NCI-H82 (cell line): ENCODE measurements at regions not wholly inside any gene's neighbourhood (a gene's known extent, or its start where the extent isn't known, plus 50 kb on each side); places are given as distances from the start of the nearest gene placed in this dataset.
A peak's percentile ranks its signal among the peaks of the same experiment; 100 is the strongest.

ENCODE experiments used
- DNase-seq: peaks from one replicate; lab custom pipeline; 2025; lab: John Stamatoyannopoulos, UW

DNA sequence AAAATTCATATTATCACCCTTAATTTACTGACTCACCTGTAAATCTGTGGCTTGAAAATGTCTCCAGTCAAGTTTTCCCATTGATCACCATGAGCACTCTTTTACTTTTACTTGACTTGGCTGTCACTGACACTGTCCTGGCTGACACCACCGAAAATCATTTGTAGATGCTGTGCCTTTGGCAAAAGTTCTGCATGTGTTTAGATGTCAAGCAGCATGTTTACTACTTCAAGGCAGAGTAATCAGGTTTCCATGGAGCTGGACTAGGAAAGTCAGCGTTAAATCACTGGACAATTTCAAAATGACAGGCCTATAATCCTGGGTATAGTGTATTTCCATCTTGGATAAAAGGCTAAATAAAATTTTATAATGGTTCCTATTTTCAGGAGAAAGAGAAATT, 1530.6 kb upstream of the CDH6 start:
- no peak for DNase-seq

DNA sequence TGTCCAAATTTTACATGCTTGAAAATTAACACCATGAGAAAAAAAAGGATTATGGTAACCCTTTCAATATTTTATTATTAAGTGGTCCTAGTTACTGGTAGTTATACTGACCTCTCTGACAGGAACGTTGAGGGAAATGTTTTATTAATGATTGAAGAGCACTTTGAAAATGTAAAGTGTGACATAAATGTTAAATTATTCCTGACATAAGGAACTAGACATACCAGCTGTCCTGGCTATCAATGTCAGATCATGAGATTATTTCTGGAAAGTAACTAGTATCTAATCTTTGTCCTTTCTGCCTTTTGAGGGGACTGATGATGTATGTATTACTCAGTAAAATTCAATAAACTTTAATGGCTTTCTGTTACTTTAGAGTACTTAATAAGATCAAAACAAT, 1538.5 kb upstream of the CDH6 start:
- DNase-seq = no peak

DNA sequence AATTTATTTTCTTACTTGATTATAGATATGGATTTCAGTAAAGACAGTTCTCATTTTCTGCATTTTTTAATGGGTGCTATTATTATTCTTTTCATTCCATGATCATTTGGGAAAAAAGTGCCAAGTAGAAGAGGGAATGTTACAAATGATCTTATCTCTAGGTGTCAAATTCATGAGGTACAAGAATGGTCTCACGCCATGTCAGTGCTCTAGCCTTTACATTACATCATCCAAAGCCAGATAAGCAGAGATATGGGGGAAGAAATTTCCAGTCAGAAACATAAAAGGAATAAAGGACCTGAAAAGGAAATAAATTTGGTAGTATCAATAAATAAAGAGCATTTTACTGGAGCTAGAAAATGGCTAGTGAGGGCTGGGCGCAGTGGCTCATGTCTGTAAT, 1544.2 kb upstream of the CDH6 start:
- DNase-seq = no peak

GRCh38 chr5:29642601-29643000, 1550.9 kb upstream of the CDH6 start:
- DNase-seq = no peak

GRCh38 chr5:29614206-29614605, 1579.3 kb upstream of the CDH6 start:
- no peak for DNase-seq

- no peak for DNase-seq
Observed at GRCh38 chr5:29588236-29588635, 1605.2 kb upstream of the CDH6 start.

DNA sequence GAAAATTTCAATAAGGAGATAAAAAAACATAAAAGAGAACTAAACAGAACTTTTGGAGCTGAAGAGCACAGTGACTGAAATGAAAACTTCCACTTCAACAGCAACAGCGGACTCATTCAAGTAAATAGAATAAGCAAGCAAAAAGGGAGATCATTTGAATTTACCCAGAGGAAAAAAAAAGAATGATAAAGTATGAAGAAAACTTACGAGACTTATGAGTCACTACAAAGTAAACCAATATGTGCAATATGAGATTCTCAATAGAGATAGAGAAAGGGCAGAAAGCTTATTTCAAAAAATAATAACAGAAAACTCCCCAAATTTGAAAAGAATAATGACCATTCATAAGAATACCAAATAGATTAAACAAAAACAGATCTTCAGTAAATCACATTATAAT, 1605.7 kb upstream of the CDH6 start:
- DNase-seq = no peak

DNA sequence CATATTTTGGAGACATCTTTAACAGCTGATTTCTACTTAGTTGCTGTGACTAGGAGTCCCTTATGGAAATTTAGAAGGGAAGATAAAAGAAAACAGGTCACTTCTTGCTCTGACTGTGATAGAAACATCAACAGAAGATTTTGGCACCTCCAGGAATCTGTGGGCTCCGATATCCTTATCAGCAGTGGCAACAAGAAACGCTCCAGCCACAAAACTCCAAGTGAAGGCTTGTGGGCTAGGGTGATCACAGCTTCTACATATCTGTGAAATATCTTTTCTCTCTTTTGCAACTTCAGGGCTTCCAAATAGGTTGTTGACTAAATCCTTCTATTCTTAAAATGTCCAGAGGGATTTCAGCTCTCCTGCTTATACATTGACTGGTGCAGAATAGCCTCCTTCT, 1625.5 kb upstream of the CDH6 start:
- DNase-seq = no peak

DNA sequence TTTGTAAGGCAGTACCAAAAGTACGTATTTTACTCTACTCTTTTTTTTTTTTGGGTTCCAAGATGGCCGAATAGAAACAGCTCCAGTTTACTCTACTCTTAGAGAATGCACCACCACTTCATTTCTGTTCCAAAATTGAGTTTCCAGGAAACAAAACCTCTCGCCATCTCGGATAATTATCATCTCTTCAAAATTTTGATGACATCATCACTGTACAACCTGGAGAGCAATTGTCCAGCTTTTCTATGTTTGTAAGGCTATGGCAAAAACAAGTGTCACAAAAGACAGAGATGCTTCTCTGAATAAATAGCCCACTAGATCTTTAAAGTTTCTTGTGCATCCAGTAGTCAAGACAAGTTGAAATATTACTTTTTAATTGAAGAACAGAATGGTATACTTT, 1631.9 kb upstream of the CDH6 start:
- no peak for DNase-seq

DNA sequence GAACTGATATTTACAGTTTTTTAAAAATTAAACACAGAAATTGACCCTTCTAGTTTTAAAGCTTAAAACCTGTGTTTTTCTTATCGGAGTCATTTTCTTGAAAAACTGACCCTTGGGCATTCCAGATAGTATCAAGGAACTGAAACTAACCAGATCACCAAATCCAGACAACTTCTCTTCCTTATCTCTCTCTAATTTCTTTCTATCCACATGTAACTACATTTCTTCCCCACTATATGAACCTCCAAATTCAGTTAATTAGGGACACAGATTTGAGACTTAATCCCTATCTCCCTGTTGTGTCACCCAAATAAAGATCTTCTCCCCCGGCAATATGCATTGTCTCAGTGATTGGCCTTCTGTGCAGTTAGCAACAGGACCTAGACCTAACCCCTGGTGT, 1643.0 kb upstream of the CDH6 start:
- no peak for DNase-seq

GRCh38 chr5:29548262-29548661, 1645.2 kb upstream of the CDH6 start:
- no peak for DNase-seq

DNA sequence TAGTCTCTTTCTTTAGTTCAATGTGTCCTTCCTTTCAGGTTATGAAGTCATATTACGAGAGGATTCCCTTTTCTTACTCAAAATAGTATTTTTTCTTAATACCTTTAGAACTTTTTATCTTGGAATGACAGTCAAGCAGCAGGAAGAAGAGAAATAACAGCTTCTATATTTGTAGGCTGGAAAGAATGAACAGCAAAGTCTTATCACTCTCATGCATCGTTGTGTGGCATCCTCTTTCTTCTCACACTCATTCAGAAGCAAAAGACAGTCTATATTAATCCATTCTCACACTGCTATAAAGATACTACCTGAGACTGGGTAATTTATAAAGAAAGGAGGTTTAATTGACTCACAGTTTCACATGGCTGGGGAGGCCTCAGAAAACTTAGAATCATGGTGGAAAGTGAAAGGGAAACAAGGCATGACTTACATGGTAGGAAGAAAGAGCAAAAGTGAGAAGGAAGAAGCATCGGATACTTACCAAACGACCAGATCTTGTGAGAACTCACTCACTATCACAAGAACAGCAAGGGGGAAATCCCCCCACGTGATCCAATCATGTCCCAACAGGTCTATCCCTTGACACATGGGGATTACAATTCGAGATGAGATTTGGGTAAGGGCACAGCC, 1646.1 kb upstream of the CDH6 start:
- DNase-seq = no peak

DNA sequence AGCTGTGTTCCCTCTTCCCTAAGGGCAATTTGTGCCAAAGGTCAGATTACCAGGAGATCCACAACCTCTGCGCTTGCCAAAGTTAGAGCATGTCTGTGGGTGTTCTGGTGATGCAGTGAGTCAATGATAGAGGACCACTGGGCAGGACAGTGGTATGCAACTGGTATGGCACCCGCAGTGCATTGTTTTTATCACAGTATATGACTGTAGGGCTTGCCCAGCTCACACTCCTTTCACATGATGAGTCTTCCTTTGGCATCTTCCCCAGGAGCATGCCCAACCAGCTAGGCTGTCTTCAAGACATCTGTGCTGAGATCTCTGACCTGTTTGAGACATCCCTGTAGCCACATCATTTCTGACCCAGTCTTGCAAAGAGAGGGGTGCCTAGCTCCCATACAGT, 1650.0 kb upstream of the CDH6 start:
- no peak for DNase-seq

DNA sequence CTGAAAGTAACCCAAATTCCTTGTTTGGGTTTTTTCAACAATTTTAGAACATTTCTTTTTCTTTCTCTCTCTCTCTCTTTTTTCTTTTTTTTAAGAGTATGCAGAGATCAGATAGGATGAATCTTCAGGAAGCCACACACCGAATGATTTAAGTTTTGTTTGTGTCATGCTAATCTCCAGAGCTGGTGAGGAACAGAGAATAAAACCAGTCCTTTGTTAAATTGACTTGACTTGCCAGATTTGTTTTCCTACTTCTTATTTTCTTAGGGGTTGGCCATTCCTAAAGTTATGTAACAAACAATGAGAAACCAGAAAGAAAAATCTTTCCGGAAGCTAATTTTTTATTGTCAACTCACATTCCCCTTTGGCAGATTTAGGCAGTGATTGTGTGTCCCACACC, 1669.3 kb upstream of the CDH6 start:
- DNase-seq = no peak

- peak; percentile 70 for DNase-seq
Observed at GRCh38 chr5:29518176-29518575, 1675.3 kb upstream of the CDH6 start.

DNA sequence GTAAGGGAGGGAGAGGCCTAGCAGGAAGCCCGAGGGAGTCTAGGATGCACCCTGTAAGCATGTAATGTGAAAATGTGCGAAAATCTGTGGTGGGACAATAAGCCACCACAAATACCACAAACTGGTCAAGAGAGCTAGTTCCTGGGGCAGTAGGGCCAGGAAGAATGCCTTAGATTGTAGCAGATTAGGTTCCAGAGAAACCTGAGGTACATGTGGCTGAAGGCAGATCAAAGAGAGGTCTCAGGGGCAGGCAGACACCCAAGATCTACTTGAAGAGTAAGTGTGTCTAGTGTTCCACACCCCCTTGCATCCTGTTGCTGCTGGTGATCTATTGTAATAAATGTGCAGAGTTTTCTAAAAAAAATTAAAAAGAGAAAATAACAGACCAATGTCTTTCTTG, 1677.3 kb upstream of the CDH6 start:
- no peak for DNase-seq

DNA sequence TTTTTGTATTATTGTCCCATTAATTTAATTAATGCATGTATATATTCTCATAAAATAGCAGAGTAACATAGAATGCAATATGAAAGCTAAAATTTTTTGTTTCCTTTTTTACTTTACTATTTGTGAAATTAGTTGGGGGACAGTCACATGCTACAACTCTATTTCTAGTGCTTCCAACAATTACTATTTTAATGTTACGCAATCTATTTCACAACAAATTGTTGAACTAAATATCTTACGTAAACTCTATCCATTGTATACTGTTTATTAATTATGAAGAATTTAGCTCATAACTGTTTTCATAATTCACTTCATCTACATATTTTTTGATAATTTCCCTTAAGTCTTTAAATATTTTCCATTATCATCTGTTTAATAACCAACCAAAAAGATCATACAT, 1685.4 kb upstream of the CDH6 start:
- DNase-seq = no peak

DNA sequence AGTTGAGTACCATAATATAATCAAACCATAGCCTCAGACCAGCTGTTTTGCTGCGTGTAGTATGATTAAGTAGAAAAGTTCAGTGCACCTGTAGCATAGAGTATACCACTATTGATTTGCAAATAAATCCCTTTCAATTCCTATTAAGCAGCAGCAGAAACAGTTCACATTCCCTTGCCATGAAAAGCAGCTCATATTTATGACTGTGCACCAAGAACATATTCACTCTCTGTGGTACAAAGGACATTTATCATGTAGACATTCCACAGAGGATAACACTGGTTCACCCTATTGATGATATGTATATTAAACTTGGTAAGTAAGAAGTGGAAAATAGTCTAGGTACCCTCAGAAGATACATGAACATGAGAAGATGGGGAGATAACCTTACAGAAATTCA, 1689.1 kb upstream of the CDH6 start:
- DNase-seq = no peak

- DNase-seq = no peak
Observed at GRCh38 chr5:29498860-29499259, 1694.6 kb upstream of the CDH6 start.

GRCh38 chr5:29498412-29498811, 1695.1 kb upstream of the CDH6 start:
- DNase-seq = no peak

- DNase-seq = no peak
Observed at GRCh38 chr5:29485333-29485732, 1708.2 kb upstream of the CDH6 start.

GRCh38 chr5:29469581-29469980, 1723.9 kb upstream of the CDH6 start:
- DNase-seq = no peak

DNA sequence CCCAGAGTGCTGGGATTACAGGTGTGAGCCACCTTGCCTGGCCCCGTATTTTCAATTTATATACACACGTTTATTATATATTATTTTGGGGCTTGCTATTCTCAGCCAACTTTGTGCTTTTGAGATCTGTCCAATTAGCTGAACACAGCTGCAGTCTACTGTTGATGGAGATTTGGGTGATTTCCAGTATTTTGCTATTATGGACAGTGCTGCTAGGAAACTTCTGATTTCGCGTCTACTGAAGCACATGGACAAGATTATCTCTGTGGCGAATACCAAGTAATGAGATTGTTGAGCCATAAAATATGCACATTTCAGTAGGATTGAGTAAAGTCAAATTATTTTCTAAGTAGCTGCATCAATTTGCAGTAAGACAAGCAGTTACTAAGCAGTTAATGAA, 1731.2 kb upstream of the CDH6 start:
- no peak for DNase-seq

- no peak for DNase-seq
Observed at GRCh38 chr5:29460971-29461559, 1732.4 kb upstream of the CDH6 start.
